ENCODE measurements at regions not wholly inside any gene's neighbourhood (a gene's known extent, or its start where the extent isn't known, plus 50 kb on each side); places are given as distances from the start of the nearest gene placed in this dataset.
"Not testable (repeated sequence)": the region's sequence is repeated elsewhere in the genome, so short reads cannot be mapped to it uniquely, and the experiment has no call there.

DNA sequence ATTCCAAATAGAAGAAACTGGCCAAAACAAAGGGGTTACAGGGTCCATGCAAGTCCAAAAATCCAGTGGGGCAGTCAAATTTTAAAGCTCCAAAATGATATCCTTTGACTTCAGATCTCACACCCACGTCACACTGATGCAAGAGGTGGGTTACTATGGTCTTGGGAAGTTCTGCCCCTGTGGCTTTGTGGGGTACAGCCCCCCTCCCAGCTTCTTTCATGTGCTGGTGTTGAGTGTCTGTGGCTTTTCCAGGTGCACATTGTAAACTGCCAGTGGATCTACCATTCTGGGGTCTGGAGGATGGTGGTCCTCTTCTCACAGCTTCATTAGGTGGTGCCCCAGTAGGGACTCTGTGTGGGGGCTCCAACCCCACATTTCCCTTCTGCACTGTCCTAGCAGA, 392.3 kb downstream of the PTPRC start:
- H3K27ac ChIP-seq (ENCODE audit: low read length): not testable (repeated sequence)

DNA sequence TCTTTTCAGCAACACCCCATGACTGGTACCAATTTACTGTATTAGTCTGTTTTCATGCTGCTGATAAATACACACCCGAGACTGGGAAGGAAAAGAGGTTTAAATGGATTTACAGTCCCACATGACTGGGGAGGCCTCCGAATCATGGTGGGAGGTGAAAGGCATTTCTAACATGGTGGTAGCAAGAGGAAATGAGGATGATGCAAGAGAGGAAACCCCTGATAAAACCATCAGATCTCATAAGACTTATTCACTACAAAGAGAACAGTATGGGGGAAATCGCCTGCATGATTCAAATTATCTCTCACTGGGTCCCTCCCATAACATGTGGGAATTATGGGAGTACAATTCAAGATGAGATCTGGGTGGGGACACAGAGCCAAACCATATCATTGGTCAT, 393.6 kb downstream of the PTPRC start:
- H4K20me1 ChIP-seq (ENCODE audit: insufficient read depth); H3K79me2 ChIP-seq (replicated peaks; ENCODE audit: insufficient read depth, low read length); H3K9me3 ChIP-seq (ENCODE audit: low read length); H3K36me3 ChIP-seq (ENCODE audit: insufficient read depth, low read length); H3K4me2 ChIP-seq (ENCODE audit: low read length); H3K9ac ChIP-seq (ENCODE audit: low read length); H3K9me2 ChIP-seq (ENCODE audit: insufficient read depth, low read length); H3K4me3 ChIP-seq (ENCODE audit: low read length); H3K27ac ChIP-seq (ENCODE audit: low read length); H2AFZ ChIP-seq (ENCODE audit: low read depth, low read length); H3K27me3 ChIP-seq (ENCODE audit: insufficient read depth, low read depth, low read length); H3F3A ChIP-seq (ENCODE audit: insufficient read depth, low read length, poor library complexity, severe bottlenecking): not testable (repeated sequence)

More for the DNA sequence above, 392.3 kb downstream of the PTPRC start:
- H3K27me3 ChIP-seq (ENCODE audit: insufficient read depth, low read depth, low read length); H3F3A ChIP-seq (ENCODE audit: insufficient read depth, low read length, poor library complexity, severe bottlenecking); H2AFZ ChIP-seq (ENCODE audit: low read depth, low read length); H3K9me3 ChIP-seq (ENCODE audit: low read length); H3K79me2 ChIP-seq (replicated peaks; ENCODE audit: insufficient read depth, low read length); H3K4me3 ChIP-seq (ENCODE audit: low read length); H4K20me1 ChIP-seq (ENCODE audit: insufficient read depth); H3K4me2 ChIP-seq (ENCODE audit: low read length); H3K9me2 ChIP-seq (ENCODE audit: insufficient read depth, low read length); H3K36me3 ChIP-seq (ENCODE audit: insufficient read depth, low read length); H3K9ac ChIP-seq (ENCODE audit: low read length): not testable (repeated sequence)

DNA sequence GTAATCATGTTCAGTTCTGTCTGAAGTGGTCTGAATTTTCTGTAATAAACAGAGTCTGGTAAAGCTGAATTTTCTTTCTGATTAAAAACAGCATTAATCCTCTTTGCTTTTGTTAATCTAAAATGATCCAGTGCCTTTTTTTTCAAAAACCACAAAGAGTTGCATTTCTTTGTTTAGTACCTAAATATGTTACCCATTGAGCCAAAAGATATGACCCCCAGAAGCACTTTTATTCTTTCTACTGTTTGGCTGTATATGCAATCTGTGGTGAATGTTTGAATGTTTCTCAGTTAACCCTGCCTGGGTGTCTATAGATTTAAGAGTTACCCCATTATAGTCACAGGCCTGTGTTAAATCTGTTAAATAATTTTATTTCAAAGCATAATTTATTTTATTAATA, 394.8 kb downstream of the PTPRC start:
- H3K4me2 ChIP-seq (ENCODE audit: low read length): no peak overlapping the region
- no peaks in the 10 kb centered on the region for H3K9me3 ChIP-seq (ENCODE audit: low read length)

More for the DNA sequence above, 394.8 kb downstream of the PTPRC start:
- no peaks in the 10 kb centered on the region for H4K20me1 ChIP-seq (ENCODE audit: insufficient read depth)
- no peak overlapping the region for H3K27ac ChIP-seq (ENCODE audit: low read length)
- no peaks in the 10 kb centered on the region for H3K27me3 ChIP-seq (ENCODE audit: insufficient read depth, low read depth, low read length)
- H3K36me3 ChIP-seq (ENCODE audit: insufficient read depth, low read length): no peaks in the 10 kb centered on the region
- TF ChIP-seq EZH2 (IDR thresholded peaks at IDR 0.05; ENCODE audit: borderline replicate concordance, insufficient read depth, low read length, poor library complexity, severe bottlenecking) (no peak), TAF1 (IDR thresholded peaks at IDR 0.05; ENCODE audit: low read depth) (no peak), EP300 (conservative IDR thresholded peaks at IDR 0.05; ENCODE audit: poor library complexity, severe bottlenecking) (no peak), MXI1 (conservative IDR thresholded peaks at IDR 0.05; ENCODE audit: poor library complexity, severe bottlenecking) (no peak), RAD21 (conservative IDR thresholded peaks at IDR 0.05) (no peak), POLR2AphosphoS5 (IDR thresholded peaks at IDR 0.05) (no peak), SMC3 (conservative IDR thresholded peaks at IDR 0.05; ENCODE audit: poor library complexity) (no peak)
- TF ChIP-seq, protein P1, sequence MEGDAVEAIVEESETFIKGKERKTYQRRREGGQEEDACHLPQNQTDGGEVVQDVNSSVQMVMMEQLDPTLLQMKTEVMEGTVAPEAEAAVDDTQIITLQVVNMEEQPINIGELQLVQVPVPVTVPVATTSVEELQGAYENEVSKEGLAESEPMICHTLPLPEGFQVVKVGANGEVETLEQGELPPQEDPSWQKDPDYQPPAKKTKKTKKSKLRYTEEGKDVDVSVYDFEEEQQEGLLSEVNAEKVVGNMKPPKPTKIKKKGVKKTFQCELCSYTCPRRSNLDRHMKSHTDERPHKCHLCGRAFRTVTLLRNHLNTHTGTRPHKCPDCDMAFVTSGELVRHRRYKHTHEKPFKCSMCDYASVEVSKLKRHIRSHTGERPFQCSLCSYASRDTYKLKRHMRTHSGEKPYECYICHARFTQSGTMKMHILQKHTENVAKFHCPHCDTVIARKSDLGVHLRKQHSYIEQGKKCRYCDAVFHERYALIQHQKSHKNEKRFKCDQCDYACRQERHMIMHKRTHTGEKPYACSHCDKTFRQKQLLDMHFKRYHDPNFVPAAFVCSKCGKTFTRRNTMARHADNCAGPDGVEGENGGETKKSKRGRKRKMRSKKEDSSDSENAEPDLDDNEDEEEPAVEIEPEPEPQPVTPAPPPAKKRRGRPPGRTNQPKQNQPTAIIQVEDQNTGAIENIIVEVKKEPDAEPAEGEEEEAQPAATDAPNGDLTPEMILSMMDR (IDR thresholded peaks at IDR 0.05; ENCODE audit: poor library complexity, severe bottlenecking): no peak
- TF ChIP-seq, protein P2, sequence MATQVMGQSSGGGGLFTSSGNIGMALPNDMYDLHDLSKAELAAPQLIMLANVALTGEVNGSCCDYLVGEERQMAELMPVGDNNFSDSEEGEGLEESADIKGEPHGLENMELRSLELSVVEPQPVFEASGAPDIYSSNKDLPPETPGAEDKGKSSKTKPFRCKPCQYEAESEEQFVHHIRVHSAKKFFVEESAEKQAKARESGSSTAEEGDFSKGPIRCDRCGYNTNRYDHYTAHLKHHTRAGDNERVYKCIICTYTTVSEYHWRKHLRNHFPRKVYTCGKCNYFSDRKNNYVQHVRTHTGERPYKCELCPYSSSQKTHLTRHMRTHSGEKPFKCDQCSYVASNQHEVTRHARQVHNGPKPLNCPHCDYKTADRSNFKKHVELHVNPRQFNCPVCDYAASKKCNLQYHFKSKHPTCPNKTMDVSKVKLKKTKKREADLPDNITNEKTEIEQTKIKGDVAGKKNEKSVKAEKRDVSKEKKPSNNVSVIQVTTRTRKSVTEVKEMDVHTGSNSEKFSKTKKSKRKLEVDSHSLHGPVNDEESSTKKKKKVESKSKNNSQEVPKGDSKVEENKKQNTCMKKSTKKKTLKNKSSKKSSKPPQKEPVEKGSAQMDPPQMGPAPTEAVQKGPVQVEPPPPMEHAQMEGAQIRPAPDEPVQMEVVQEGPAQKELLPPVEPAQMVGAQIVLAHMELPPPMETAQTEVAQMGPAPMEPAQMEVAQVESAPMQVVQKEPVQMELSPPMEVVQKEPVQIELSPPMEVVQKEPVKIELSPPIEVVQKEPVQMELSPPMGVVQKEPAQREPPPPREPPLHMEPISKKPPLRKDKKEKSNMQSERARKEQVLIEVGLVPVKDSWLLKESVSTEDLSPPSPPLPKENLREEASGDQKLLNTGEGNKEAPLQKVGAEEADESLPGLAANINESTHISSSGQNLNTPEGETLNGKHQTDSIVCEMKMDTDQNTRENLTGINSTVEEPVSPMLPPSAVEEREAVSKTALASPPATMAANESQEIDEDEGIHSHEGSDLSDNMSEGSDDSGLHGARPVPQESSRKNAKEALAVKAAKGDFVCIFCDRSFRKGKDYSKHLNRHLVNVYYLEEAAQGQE (IDR thresholded peaks at IDR 0.05; ENCODE audit: borderline replicate concordance): no peak
- no peak overlapping the region for H3K9ac ChIP-seq (ENCODE audit: low read length)
- no peaks in the 10 kb centered on the region for H3K9me2 ChIP-seq (ENCODE audit: insufficient read depth, low read length)
- H3K79me2 ChIP-seq (replicated peaks; ENCODE audit: insufficient read depth, low read length): no peaks in the 10 kb centered on the region
- no peak overlapping the region for H2AFZ ChIP-seq (ENCODE audit: low read depth, low read length)
- no peaks in the 10 kb centered on the region for H3F3A ChIP-seq (ENCODE audit: insufficient read depth, low read length, poor library complexity, severe bottlenecking)
- H3K4me3 ChIP-seq (ENCODE audit: low read length): no peak overlapping the region

Measured in neural cell (in vitro differentiated cells).